Gastrocnemius medialis (tissue), 4 donors: ENCODE measurements at regions not wholly inside any gene's neighbourhood (a gene's known extent, or its start where the extent isn't known, plus 50 kb on each side); places are given as distances from the start of the nearest gene placed in this dataset.

Experiments
- ATAC-seq, 2 donors: fragments of 150-250 bp; one replicate each; pipeline ENCODE4 v1.9.1; 2016
- DNase-seq, 2 donors: peaks; one replicate each; pipeline ENCODE4 v3.0.0-alpha.2; 2019
- H3K27ac ChIP-seq, 4 donors: fragments of 200-600 bp; sonication (generic); 1 replicate in 1 of 4; 2 replicates in 3 of 4; pipeline ENCODE4 v1.5.1; 2016 to 2018; ENCODE audit warnings: mild to moderate bottlenecking in 2 of 4, moderate library complexity in 1 of 4
- H3K27me3 ChIP-seq, 3 donors: fragments of 200-600 bp; sonication (generic) in 2 of 3; 1 replicate in 1 of 3; 2 replicates in 2 of 3; pipeline versions ENCODE4 v1.5.1 to v1.6.0; 2016 to 2019; ENCODE audit warnings: mild to moderate bottlenecking in 1 of 3, moderate library complexity in 1 of 3
- H3K36me3 ChIP-seq, 2 donors: fragments of 200-600 bp; sonication (generic) in 1 of 2; one replicate each; pipeline ENCODE4 v1.5.1; 2017 to 2018
- H3K4me1 ChIP-seq, 2 donors: fragments of 200-600 bp; sonication (generic) in 1 of 2; one replicate each; pipeline ENCODE4 v1.5.1; 2016 to 2017; ENCODE audit warnings: mild to moderate bottlenecking in 2 of 2
- H3K4me3 ChIP-seq, 4 donors: fragments of 200-600 bp; sonication (generic) in 3 of 4; 1 replicate in 1 of 4; 2 replicates in 3 of 4; pipeline ENCODE4 v1.5.1; 2016 to 2019; ENCODE audit warnings: mild to moderate bottlenecking in 2 of 4
- H3K9me3 ChIP-seq, 3 donors: fragments of 200-600 bp; sonication (generic) in 2 of 3; 1 replicate in 1 of 3; 2 replicates in 2 of 3; pipeline ENCODE4 v1.5.1; 2016 to 2019
- POLR2A ChIP-seq, 2 donors: fragments of 450-650 bp; IDR thresholded peaks; one replicate each; pipeline ENCODE4 v1.6.1; 2017; ENCODE audit warnings: antibody characterized with exemption in 2 of 2, mild to moderate bottlenecking in 2 of 2, moderate library complexity in 2 of 2
- in situ Hi-C, 4 donors: fragments of 200-750 bp; cut with MboI; loops; one replicate each; pipeline versions ENCODE4 v1.15.0 to v1.8.0; 2017; ENCODE audit warnings: low sequenced_read_pairs in 4 of 4
- intact Hi-C: fragments of 100-400 bp; cut with DNase I; formaldehyde crosslinking; loops from one replicate; pipeline ENCODE4 v1.15.1; 2023; ENCODE audit warnings: low total_unique reads
- TF ChIP-seq, protein P1 (sequence below), 5 experiments: fragments of 450-650 bp in 3 of 5; fragments of 200-600 bp in 2 of 5; sonication (generic) in 2 of 5; IDR thresholded peaks in 4 of 5; conservative IDR thresholded peaks in 1 of 5; 1 replicate in 4 of 5; 2 replicates in 1 of 5; pipeline ENCODE4 v1.5.1; 2016 to 2019; ENCODE audit warnings: antibody characterized with exemption in 5 of 5, mild to moderate bottlenecking in 3 of 5, moderate library complexity in 3 of 5

DNA sequence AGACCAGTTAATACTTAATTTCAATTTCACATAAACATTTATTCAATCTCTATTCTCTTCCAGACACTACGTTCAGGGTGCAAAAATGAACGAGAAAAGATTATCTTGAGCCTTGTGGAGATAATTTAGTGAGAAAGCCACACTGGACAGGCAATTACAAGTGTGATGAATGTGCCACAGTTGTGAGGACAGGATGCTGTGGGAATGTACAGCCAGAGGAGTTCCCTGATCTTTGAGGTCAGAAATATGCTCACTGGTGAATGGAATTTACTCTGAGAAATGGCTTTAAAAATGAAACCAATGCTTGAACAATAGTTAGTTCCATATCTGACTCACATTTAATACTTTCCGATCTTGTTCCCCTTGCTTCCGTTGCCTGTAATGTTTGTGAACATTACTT lies 864.8 kb downstream of the GATA3 start:
- TF ChIP-seq, protein P1, sequence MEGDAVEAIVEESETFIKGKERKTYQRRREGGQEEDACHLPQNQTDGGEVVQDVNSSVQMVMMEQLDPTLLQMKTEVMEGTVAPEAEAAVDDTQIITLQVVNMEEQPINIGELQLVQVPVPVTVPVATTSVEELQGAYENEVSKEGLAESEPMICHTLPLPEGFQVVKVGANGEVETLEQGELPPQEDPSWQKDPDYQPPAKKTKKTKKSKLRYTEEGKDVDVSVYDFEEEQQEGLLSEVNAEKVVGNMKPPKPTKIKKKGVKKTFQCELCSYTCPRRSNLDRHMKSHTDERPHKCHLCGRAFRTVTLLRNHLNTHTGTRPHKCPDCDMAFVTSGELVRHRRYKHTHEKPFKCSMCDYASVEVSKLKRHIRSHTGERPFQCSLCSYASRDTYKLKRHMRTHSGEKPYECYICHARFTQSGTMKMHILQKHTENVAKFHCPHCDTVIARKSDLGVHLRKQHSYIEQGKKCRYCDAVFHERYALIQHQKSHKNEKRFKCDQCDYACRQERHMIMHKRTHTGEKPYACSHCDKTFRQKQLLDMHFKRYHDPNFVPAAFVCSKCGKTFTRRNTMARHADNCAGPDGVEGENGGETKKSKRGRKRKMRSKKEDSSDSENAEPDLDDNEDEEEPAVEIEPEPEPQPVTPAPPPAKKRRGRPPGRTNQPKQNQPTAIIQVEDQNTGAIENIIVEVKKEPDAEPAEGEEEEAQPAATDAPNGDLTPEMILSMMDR (IDR thresholded peaks at IDR 0.05 in 4 of 5, conservative IDR thresholded peaks at IDR 0.05 in 1 of 5) = no peak
- no peak for TF ChIP-seq POLR2A (IDR thresholded peaks at IDR 0.05)
- in situ Hi-C loops (no loop called here), intact Hi-C loops (no loop called here)
- Histone ChIP-seq H3K27ac (no peak overlapping the region), H3K27me3 (no peaks in the 10 kb centered on the region), H3K36me3 (no peaks in the 10 kb centered on the region), H3K4me3 (no peak overlapping the region), H3K9me3 (no peaks in the 10 kb centered on the region), H3K4me1 (no peaks in the 10 kb centered on the region)
- DNase-seq (no peak), ATAC-seq (no peak)

DNA sequence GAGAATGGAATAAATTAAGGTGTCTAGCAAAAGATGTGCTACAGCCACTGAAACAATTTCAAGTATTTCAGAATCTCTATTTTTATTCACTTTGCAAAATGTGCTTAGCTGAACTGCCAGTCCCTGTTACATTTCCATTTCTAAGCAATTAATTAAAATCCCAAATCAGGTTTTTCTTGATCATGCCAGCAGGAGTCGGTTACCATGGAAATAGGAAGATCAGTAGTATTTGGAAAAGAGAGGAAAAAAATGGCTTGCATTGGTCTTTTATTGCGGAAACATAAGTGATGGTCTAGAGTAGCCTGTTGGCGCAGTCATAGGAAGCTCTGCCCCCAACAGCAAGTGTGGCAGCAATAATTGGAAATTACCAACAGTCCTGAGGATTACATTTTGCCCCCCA lies 867.1 kb downstream of the GATA3 start:
- Histone ChIP-seq H3K27ac (no peak overlapping the region), H3K9me3 (no peaks in the 10 kb centered on the region), H3K4me1 (no peaks in the 10 kb centered on the region), H3K27me3 (no peaks in the 10 kb centered on the region), H3K4me3 (no peak overlapping the region), H3K36me3 (no peaks in the 10 kb centered on the region)
- DNase-seq (no peak), ATAC-seq (no peak)
- intact Hi-C loops (no loop called here), in situ Hi-C loops (no loop called here)
- TF ChIP-seq, protein P1 (IDR thresholded peaks at IDR 0.05 in 4 of 5, conservative IDR thresholded peaks at IDR 0.05 in 1 of 5) = no peak
- TF ChIP-seq POLR2A (IDR thresholded peaks at IDR 0.05) = no peak

DNA sequence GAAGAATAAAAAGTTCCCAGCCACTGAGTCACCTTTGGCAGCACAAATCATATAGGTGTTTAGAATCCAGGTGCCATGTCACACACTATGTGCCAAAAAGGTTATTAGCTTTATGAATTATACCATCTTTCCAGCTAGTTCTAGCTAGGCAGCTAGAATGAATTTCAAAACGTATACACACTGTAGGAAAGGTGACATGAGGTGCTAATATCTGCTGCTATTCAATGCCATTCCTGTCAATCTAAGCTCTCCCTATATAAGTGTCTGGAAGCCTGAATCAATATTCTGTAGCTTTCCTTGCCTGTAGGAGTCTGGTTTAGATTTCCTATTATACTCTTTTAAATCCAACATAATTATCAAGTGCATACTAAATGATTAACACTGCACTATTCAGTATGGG lies 868.6 kb downstream of the GATA3 start:
- no peak overlapping the region for H3K27ac ChIP-seq
- no peaks in the 10 kb centered on the region for H3K27me3 ChIP-seq
- intact Hi-C loops = no loop called here
- ATAC-seq (no peak), DNase-seq (no peak)
- H3K36me3 ChIP-seq = no peaks in the 10 kb centered on the region
- in situ Hi-C loops = no loop called here
- no peak for TF ChIP-seq POLR2A (IDR thresholded peaks at IDR 0.05)
- TF ChIP-seq, protein P1 (IDR thresholded peaks at IDR 0.05 in 4 of 5, conservative IDR thresholded peaks at IDR 0.05 in 1 of 5) = no peak
- H3K9me3 ChIP-seq = no peaks in the 10 kb centered on the region
- H3K4me3 ChIP-seq = no peak overlapping the region
- no peaks in the 10 kb centered on the region for H3K4me1 ChIP-seq

DNA sequence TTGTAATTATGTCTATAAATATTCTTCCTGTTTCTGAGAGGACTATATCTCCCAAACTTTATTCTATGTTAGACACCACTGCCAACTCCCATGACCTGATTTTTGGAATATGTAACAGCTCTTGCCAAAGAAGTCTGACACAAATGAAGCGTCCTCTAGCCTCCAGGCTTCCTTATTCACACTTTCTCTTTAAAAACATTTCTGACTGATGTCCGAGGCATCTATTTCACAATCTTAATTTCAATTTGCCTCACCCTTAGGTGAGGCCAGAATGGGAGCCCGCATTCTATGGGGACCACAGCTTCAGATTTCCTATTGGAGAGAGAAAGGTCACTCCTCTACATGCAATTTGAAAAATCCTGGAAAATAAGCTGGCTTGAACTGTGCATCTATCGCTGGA lies 873.2 kb downstream of the GATA3 start:
- no peak for DNase-seq
- Histone ChIP-seq H3K36me3 (no peaks in the 10 kb centered on the region), H3K4me1 (no peaks in the 10 kb centered on the region), H3K27ac (no peak overlapping the region), H3K4me3 (no peak overlapping the region), H3K27me3 (no peaks in the 10 kb centered on the region), H3K9me3 (no peaks in the 10 kb centered on the region)
- TF ChIP-seq, protein P1 (IDR thresholded peaks at IDR 0.05 in 4 of 5, conservative IDR thresholded peaks at IDR 0.05 in 1 of 5) = no peak
- TF ChIP-seq POLR2A (IDR thresholded peaks at IDR 0.05) = no peak
- intact Hi-C loops (no loop called here), in situ Hi-C loops (no loop called here)
- ATAC-seq = no peak

DNA sequence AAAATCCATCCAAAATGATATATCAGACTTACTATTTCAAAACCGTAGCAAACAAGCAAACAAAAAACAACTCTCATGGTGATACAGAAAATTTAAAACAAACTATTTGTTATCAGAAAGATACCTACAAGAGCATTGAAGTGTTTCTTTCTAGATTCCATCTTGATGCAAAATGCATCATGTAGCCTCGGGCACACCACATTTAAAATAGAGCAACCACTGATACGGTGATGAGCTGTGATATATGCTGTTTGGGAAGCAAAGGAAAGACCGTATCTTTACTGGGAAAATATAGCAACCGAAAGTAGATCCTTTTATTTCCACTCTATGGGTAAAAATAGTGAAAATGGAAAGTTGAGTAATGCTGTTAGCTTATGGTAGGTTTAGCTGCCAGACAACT lies 892.0 kb downstream of the GATA3 start:
- no peaks in the 10 kb centered on the region for H3K9me3 ChIP-seq
- DNase-seq = no peak
- intact Hi-C loops = no loop called here
- in situ Hi-C loops = no loop called here
- no peaks in the 10 kb centered on the region for H3K36me3 ChIP-seq
- H3K4me3 ChIP-seq = no peak overlapping the region
- TF ChIP-seq POLR2A (IDR thresholded peaks at IDR 0.05) = no peak
- TF ChIP-seq, protein P1 (IDR thresholded peaks at IDR 0.05 in 4 of 5, conservative IDR thresholded peaks at IDR 0.05 in 1 of 5) = no peak
- no peaks in the 10 kb centered on the region for H3K27me3 ChIP-seq
- H3K4me1 ChIP-seq = no peaks in the 10 kb centered on the region
- no peak for ATAC-seq
- no peak overlapping the region for H3K27ac ChIP-seq
